Smooth muscle cell (in vitro differentiated cells): ENCODE measurements at regions not wholly inside any gene's neighbourhood (a gene's known extent, or its start where the extent isn't known, plus 50 kb on each side); places are given as distances from the start of the nearest gene placed in this dataset.

Experiments
- DNase-seq: peaks from one replicate; lab custom pipeline; 2025; ENCODE audit not compliant: unreplicated experiment; lab: John Stamatoyannopoulos, UW
- H2AFZ ChIP-seq: fragments of 200-600 bp; sonication (generic); 2 replicates; pipeline ENCODE4 v1.6.0; 2016; ENCODE audit warnings: antibody characterized with exemption, low read depth, mild to moderate bottlenecking
- H3F3A ChIP-seq: fragments of 200-600 bp; sonication (generic); 2 replicates; pipeline ENCODE4 v1.6.0; 2017; ENCODE audit warnings: antibody characterized with exemption, low read depth
- H3K27ac ChIP-seq: fragments of 200-600 bp; sonication (generic); 2 replicates; pipeline ENCODE4 v1.5.1; 2016; ENCODE audit warnings: low read depth, mild to moderate bottlenecking
- H3K27me3 ChIP-seq: fragments of 200-600 bp; sonication (generic); 2 replicates; pipeline ENCODE4 v1.6.1; 2016; ENCODE audit warnings: low read depth, mild to moderate bottlenecking
- H3K36me3 ChIP-seq: fragments of 200-600 bp; sonication (generic); 2 replicates; pipeline ENCODE4 v1.5.1; 2016; ENCODE audit warnings: low read depth
- H3K4me1 ChIP-seq: fragments of 200-600 bp; sonication (generic); 2 replicates; pipeline ENCODE4 v1.5.1; 2016; ENCODE audit warnings: low read depth
- H3K4me2 ChIP-seq: fragments of 200-600 bp; sonication (generic); 2 replicates; pipeline ENCODE4 v1.6.0; 2016; ENCODE audit warnings: mild to moderate bottlenecking
- H3K4me3 ChIP-seq: fragments of 200-600 bp; sonication (generic); 2 replicates; pipeline ENCODE4 v1.5.1; 2016; ENCODE audit warnings: mild to moderate bottlenecking
- H3K79me2 ChIP-seq: fragments of 200-600 bp; sonication (generic); 2 replicates; pipeline ENCODE4 v1.6.0; 2016; ENCODE audit warnings: low read depth, mild to moderate bottlenecking
- H3K9ac ChIP-seq: fragments of 200-600 bp; sonication (generic); 2 replicates; pipeline ENCODE4 v1.6.0; 2016; ENCODE audit warnings: low read depth
- H3K9me3 ChIP-seq: fragments of 200-600 bp; sonication (generic); replicated peaks from 2 replicates; pipeline ENCODE4 v1.5.1; 2016; ENCODE audit warnings: low read depth
- H4K20me1 ChIP-seq: fragments of 200-600 bp; sonication (generic); 2 replicates; pipeline ENCODE4 v1.6.0; 2016; ENCODE audit warnings: low read depth
- WGBS: methylation state at CpG from one replicate; pipeline ENCODE4 v1.1.7; 2016; ENCODE audit warnings: low lambda C conversion rate; 5-methylcytosine and 5-hydroxymethylcytosine counted together
- TF ChIP-seq, protein P1 (sequence below): fragments of 200-600 bp; sonication (generic); IDR thresholded peaks from 2 replicates; pipeline ENCODE4 v1.5.1; 2017; ENCODE audit warnings: borderline replicate concordance, mild to moderate bottlenecking, antibody characterized with exemption; ENCODE audit not compliant: insufficient read depth, poor library complexity, severe bottlenecking

DNA sequence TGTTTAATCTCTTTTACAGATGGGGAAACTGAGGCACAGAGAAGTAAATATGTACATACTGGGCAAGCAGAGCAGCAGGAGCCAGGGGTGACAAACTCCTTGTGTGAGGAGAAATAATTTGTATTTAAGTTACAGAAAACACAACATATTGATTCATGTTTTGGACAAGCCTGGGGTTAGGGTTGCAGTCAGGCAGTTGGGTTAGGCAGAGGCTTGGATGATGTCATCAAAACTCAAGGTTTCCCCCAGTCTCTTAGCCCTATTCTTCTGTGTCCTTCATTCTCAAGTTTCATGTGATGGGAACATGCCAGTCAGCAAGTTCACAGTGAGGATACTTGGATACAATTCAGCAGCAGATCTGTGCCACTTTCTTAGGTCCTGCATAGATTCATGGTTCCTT is 181.4 kb downstream of the CXCL12 start:
- H2AFZ ChIP-seq, result no peak overlapping the region
- no peaks in the 10 kb centered on the region for H3K36me3 ChIP-seq
- no peaks in the 10 kb centered on the region for H3K27me3 ChIP-seq
- TF ChIP-seq, protein P1, sequence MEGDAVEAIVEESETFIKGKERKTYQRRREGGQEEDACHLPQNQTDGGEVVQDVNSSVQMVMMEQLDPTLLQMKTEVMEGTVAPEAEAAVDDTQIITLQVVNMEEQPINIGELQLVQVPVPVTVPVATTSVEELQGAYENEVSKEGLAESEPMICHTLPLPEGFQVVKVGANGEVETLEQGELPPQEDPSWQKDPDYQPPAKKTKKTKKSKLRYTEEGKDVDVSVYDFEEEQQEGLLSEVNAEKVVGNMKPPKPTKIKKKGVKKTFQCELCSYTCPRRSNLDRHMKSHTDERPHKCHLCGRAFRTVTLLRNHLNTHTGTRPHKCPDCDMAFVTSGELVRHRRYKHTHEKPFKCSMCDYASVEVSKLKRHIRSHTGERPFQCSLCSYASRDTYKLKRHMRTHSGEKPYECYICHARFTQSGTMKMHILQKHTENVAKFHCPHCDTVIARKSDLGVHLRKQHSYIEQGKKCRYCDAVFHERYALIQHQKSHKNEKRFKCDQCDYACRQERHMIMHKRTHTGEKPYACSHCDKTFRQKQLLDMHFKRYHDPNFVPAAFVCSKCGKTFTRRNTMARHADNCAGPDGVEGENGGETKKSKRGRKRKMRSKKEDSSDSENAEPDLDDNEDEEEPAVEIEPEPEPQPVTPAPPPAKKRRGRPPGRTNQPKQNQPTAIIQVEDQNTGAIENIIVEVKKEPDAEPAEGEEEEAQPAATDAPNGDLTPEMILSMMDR, result no peak
- no peak overlapping the region for H3K27ac ChIP-seq
- no peak overlapping the region for H3K4me3 ChIP-seq
- no peaks in the 10 kb centered on the region for H3K79me2 ChIP-seq
- H3F3A ChIP-seq, result peaks cover 4% of the 10 kb centered on the region
- H3K4me2 ChIP-seq, result no peak overlapping the region
- H3K4me1 ChIP-seq, result peaks cover 14% of the 10 kb centered on the region
- no peaks in the 10 kb centered on the region for H4K20me1 ChIP-seq
- H3K9ac ChIP-seq, result no peak overlapping the region
- H3K9me3 ChIP-seq, result no peaks in the 10 kb centered on the region
- DNase-seq, result no peak

DNA sequence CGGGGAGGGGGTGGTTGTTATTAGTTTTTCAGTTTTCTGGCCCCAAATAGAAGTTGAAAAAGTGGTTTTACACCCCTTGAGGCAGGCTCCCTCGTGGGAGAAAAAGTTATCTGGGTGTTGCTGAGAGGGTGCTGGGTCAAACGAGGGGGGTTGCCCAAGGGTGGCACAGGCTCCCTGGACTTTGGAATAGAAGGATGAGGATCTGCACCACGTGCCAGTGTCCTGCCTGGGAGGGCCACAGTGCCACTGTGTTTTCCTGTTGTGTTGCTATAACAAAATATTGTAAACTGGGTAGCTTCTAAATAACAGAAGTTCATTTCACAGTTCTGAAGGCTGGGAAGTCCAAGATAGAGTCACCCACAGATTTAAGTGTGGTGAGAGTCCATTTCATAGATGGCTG is 181.9 kb downstream of the CXCL12 start:
- Histone ChIP-seq H3K79me2 (no peaks in the 10 kb centered on the region), H3K9ac (no peak overlapping the region), H3K4me2 (no peak overlapping the region), H3K27me3 (no peaks in the 10 kb centered on the region), H2AFZ (no peak overlapping the region), H3K27ac (no peak overlapping the region), H4K20me1 (no peaks in the 10 kb centered on the region), H3K36me3 (no peaks in the 10 kb centered on the region), H3F3A (peaks cover 4% of the 10 kb centered on the region), H3K4me1 (peaks cover 14% of the 10 kb centered on the region), H3K4me3 (no peak overlapping the region), H3K9me3 (no peaks in the 10 kb centered on the region)
- WGBS, result 91% methylated on average over 4 of the region's 4 CpGs
- TF ChIP-seq, protein P1, result no peak
- no peak for DNase-seq

DNA sequence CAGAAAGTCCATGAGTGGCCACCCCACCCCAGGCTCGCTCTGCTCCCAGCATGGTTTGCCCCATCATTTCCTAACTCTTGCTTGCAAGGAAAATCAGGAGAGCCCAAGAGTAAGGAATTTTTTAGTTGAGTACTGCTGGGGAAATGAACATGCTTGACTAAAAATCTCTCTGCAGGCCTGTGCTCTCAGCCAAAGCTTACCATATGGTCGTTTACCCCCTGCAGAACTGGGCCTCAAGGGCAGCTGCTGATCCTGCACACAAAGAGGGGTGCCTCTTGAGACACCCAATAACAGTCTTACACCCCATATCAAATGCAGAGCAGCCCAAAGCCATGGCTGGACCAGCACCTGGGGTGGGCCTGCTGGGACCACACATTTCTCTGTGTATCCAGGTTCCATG is 183.2 kb downstream of the CXCL12 start:
- H3K4me3 ChIP-seq, result no peak overlapping the region
- peaks cover 4% of the 10 kb centered on the region for H3F3A ChIP-seq
- H3K79me2 ChIP-seq, result no peaks in the 10 kb centered on the region
- H3K27ac ChIP-seq, result no peak overlapping the region
- 87% methylated on average over 2 of the region's 2 CpGs for WGBS
- DNase-seq, result no peak
- H3K9ac ChIP-seq, result no peak overlapping the region
- no peaks in the 10 kb centered on the region for H3K36me3 ChIP-seq
- no peaks in the 10 kb centered on the region for H3K9me3 ChIP-seq
- H3K27me3 ChIP-seq, result no peaks in the 10 kb centered on the region
- TF ChIP-seq, protein P1, result no peak
- H4K20me1 ChIP-seq, result no peaks in the 10 kb centered on the region
- no peak overlapping the region for H3K4me2 ChIP-seq
- H2AFZ ChIP-seq, result no peak overlapping the region
- peaks cover 14% of the 10 kb centered on the region for H3K4me1 ChIP-seq

DNA sequence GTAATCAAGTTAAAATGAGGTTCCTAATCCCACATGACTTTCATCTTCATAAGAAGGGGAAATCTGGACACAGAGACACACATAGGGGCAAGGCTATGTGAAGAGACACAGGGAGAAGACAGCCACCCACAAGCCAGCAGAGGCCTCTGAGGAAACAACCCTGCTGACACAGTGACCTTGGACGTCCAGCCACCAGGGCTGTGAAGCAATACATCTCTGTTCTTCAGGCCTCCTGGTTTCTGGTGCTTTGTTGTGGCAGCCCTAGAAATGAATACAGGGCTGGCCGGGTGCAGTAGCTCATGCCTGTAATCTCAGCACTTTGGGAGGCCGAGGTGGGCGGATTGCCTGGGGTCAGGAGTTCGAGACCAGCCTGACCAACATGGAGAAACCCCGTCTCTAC is 183.9 kb downstream of the CXCL12 start:
- Histone ChIP-seq H3K79me2 (no peaks in the 10 kb centered on the region), H3K4me3 (no peak overlapping the region), H3K9me3 (no peaks in the 10 kb centered on the region), H3K36me3 (no peaks in the 10 kb centered on the region), H3K9ac (no peak overlapping the region), H3K4me2 (no peak overlapping the region), H3K4me1 (peaks cover 12% of the 10 kb centered on the region), H3K27me3 (no peaks in the 10 kb centered on the region), H3F3A (peaks cover 8% of the 10 kb centered on the region), H2AFZ (no peak overlapping the region), H3K27ac (no peak overlapping the region), H4K20me1 (no peaks in the 10 kb centered on the region)
- DNase-seq, result no peak
- TF ChIP-seq, protein P1, result no peak
- WGBS, result 90% methylated on average over 6 of the region's 6 CpGs
